Thoracic aorta (tissue), 2 donors: ENCODE measurements at regions not wholly inside any gene's neighbourhood (a gene's known extent, or its start where the extent isn't known, plus 50 kb on each side); places are given as distances from the start of the nearest gene placed in this dataset.
"Not testable (repeated sequence)": the region's sequence is repeated elsewhere in the genome, so short reads cannot be mapped to it uniquely, and the experiment has no call there.

Source experiments
- ATAC-seq: fragments of 150-250 bp; one replicate; pipeline ENCODE4 v1.8.0; 2017; ENCODE audit warnings: low read depth; ENCODE audit not compliant: insufficient number of reproducible peaks, low FRiP score
- DNase-seq: peaks from one replicate; pipeline ENCODE4 v3.0.0-alpha.2; 2020; ENCODE audit warnings: low spot score
- H3K27ac ChIP-seq, 2 donors: fragments of 200-600 bp; sonication (generic); 1 replicate in 1 of 2; 2 replicates in 1 of 2; pipeline ENCODE4 v1.5.1; 2016; ENCODE audit warnings: mild to moderate bottlenecking in 2 of 2, moderate library complexity in 2 of 2
- H3K27me3 ChIP-seq: fragments of 200-600 bp; sonication (generic); replicated peaks from 2 replicates; pipeline ENCODE4 v1.6.0; 2016; ENCODE audit warnings: mild to moderate bottlenecking; ENCODE audit not compliant: insufficient read depth
- H3K36me3 ChIP-seq: fragments of 200-600 bp; sonication (generic); one replicate; pipeline ENCODE4 v1.5.1; 2016
- H3K4me1 ChIP-seq, 2 donors: fragments of 200-600 bp; sonication (generic); 1 replicate in 1 of 2; 2 replicates in 1 of 2; pipeline versions ENCODE4 v1.5.1 to v1.6.0; 2016; ENCODE audit warnings: low read depth in 2 of 2, mild to moderate bottlenecking in 1 of 2; ENCODE audit not compliant: control insufficient read depth in 1 of 2
- H3K4me3 ChIP-seq: fragments of 200-600 bp; sonication (generic); 2 replicates; pipeline ENCODE4 v1.5.1; 2016; ENCODE audit warnings: mild to moderate bottlenecking
- H3K9me3 ChIP-seq: fragments of 200-600 bp; sonication (generic); 2 replicates; pipeline ENCODE4 v1.5.1; 2016
- TF ChIP-seq, protein P1 (sequence below): fragments of 200-600 bp; sonication (generic); IDR thresholded peaks from one replicate; pipeline ENCODE4 v1.5.1; 2019; ENCODE audit warnings: antibody characterized with exemption

DNA sequence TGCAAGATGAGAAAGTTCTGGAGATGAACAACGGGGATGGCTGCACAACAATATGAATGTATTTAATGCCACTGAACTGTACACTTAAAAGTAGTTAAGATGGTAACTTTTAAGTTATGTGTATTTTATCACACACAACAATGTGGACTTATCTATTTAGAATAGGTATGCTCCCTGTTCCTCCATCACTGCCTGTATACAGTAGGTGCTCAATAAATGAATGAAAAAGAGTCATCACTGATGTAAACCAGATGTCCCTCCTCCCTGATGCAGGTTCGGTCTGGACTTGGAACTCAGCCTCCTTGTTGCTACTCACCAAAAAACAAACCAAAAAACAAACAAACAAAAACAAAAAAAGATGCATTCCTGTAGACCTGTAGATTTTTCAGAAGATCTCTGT lies 65.9 kb upstream of the BOD1 start:
- Histone ChIP-seq H3K27ac (no peak overlapping the region), H3K27me3 (no peaks in the 10 kb centered on the region), H3K36me3 (no peaks in the 10 kb centered on the region), H3K4me3 (no peak overlapping the region), H3K9me3 (no peaks in the 10 kb centered on the region), H3K4me1 (no peaks in the 10 kb centered on the region)
- no peak for DNase-seq
- TF ChIP-seq, protein P1, sequence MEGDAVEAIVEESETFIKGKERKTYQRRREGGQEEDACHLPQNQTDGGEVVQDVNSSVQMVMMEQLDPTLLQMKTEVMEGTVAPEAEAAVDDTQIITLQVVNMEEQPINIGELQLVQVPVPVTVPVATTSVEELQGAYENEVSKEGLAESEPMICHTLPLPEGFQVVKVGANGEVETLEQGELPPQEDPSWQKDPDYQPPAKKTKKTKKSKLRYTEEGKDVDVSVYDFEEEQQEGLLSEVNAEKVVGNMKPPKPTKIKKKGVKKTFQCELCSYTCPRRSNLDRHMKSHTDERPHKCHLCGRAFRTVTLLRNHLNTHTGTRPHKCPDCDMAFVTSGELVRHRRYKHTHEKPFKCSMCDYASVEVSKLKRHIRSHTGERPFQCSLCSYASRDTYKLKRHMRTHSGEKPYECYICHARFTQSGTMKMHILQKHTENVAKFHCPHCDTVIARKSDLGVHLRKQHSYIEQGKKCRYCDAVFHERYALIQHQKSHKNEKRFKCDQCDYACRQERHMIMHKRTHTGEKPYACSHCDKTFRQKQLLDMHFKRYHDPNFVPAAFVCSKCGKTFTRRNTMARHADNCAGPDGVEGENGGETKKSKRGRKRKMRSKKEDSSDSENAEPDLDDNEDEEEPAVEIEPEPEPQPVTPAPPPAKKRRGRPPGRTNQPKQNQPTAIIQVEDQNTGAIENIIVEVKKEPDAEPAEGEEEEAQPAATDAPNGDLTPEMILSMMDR = no peak
- no peak for ATAC-seq

DNA sequence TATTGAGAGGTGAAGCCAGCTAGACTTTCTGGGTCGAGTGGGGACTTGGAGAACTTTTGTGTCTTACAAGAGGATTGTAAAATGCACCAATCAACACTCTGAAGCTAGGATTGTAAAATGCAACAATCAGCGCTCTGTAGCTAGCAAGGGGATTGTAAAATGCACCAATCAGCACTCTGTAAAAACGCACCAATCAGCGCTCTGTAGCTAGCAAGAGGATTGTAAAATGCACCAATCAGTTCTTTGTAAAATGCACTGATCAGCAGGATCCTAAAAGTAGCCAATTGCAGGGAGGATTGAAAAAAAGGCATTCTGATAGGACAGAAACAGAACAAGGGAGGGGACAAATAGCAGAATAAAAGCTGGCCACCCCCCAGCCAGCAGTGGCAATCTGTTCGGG lies 68.1 kb upstream of the BOD1 start:
- H3K4me3 ChIP-seq, H3K36me3 ChIP-seq, H3K9me3 ChIP-seq, H3K27ac ChIP-seq, DNase-seq, ATAC-seq, H3K4me1 ChIP-seq, H3K27me3 ChIP-seq: not testable (repeated sequence)

GRCh38 chr5:173686950-173687349 lies 70.5 kb upstream of the BOD1 start:
- Histone ChIP-seq H3K27me3 (no peaks in the 10 kb centered on the region), H3K4me1 (peaks cover 0 to 5% of the 10 kb centered on the region in 2 donors), H3K9me3 (no peaks in the 10 kb centered on the region), H3K36me3 (no peaks in the 10 kb centered on the region), H3K4me3 (no peak overlapping the region), H3K27ac (no peak overlapping the region)
- ATAC-seq (no peak), DNase-seq (no peak)
- TF ChIP-seq, protein P1 = no peak

GRCh38 chr5:173688703-173689102 lies 72.3 kb upstream of the BOD1 start:
- Histone ChIP-seq H3K27me3 (no peaks in the 10 kb centered on the region), H3K27ac (no peak overlapping the region), H3K4me1 (peaks cover 0 to 5% of the 10 kb centered on the region in 2 donors), H3K9me3 (no peaks in the 10 kb centered on the region), H3K36me3 (no peaks in the 10 kb centered on the region), H3K4me3 (no peak overlapping the region)
- no peak for DNase-seq
- TF ChIP-seq, protein P1 = no peak
- no peak for ATAC-seq

DNA sequence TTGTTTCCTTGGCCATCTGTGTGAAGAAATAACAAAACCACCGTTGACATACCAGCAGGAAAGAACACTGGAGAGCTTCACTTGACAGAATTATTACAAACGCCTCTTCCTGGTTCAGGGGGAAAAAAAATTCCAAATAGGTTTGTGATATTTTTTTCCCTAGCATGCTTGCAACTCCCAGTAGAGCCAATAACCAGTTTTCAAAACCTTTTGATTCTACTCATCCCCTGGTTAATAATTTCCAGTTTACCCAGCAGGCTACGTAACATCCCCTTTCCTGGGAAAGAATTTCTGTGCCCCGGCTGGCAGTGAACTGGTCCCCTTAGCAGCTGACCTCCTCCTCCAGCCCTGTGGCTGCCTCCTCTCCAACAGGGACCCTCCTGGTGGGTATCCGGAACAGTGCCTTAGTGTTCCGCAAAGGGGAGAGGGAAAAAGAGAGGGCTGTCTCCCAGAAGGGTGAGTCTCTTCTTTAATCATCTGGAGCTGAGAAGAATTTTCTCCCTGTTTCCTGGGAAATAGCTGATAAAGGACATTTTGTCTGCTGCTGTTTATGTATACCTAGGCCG lies 72.8 kb upstream of the BOD1 start:
- DNase-seq (no peak), ATAC-seq (no peak)
- H3K36me3 ChIP-seq = no peaks in the 10 kb centered on the region
- no peaks in the 10 kb centered on the region for H3K9me3 ChIP-seq
- H3K4me3 ChIP-seq = no peak overlapping the region
- H3K4me1 ChIP-seq = peaks cover 0 to 5% of the 10 kb centered on the region in 2 donors
- no peak overlapping the region for H3K27ac ChIP-seq
- no peaks in the 10 kb centered on the region for H3K27me3 ChIP-seq
- TF ChIP-seq, protein P1 = no peak

- no peak overlapping the region for H3K4me3 ChIP-seq
- no peaks in the 10 kb centered on the region for H3K27me3 ChIP-seq
- DNase-seq (no peak), ATAC-seq (no peak)
- TF ChIP-seq, protein P1 = no peak
- H3K4me1 ChIP-seq = peaks cover 0 to 5% of the 10 kb centered on the region in 2 donors
- no peaks in the 10 kb centered on the region for H3K9me3 ChIP-seq
- H3K36me3 ChIP-seq = no peaks in the 10 kb centered on the region
- no peak overlapping the region for H3K27ac ChIP-seq
These were observed 73.4 kb upstream of the BOD1 start for GRCh38 chr5:173689737-173690360.
